Testis (tissue), 2 donors: ENCODE measurements at regions not wholly inside any gene's neighbourhood (a gene's known extent, or its start where the extent isn't known, plus 50 kb on each side); places are given as distances from the start of the nearest gene placed in this dataset.

Source experiments
- CTCF ChIP-seq, 3 experiments: fragments of 450-650 bp in 2 of 3; fragments of 200-600 bp in 1 of 3; sonication (generic) in 1 of 3; IDR thresholded peaks; one replicate each; pipeline ENCODE4 v1.5.1; 2016 to 2019; ENCODE audit warnings: antibody characterized with exemption in 3 of 3, mild to moderate bottlenecking in 2 of 3, moderate library complexity in 1 of 3
- POLR2A ChIP-seq: fragments of 450-650 bp; IDR thresholded peaks from one replicate; pipeline ENCODE4 v1.6.1; 2017; ENCODE audit warnings: antibody characterized with exemption, mild to moderate bottlenecking, moderate library complexity

GRCh38 chr7:33804140-33804660, 101.1 kb upstream of the BMPER start:
- TF ChIP-seq CTCF (IDR thresholded peaks at IDR 0.05) = no peak
- TF ChIP-seq POLR2A = no peak
